ENCODE measurements at regions not wholly inside any gene's neighbourhood (a gene's known extent, or its start where the extent isn't known, plus 50 kb on each side); places are given as distances from the start of the nearest gene placed in this dataset.

DNA sequence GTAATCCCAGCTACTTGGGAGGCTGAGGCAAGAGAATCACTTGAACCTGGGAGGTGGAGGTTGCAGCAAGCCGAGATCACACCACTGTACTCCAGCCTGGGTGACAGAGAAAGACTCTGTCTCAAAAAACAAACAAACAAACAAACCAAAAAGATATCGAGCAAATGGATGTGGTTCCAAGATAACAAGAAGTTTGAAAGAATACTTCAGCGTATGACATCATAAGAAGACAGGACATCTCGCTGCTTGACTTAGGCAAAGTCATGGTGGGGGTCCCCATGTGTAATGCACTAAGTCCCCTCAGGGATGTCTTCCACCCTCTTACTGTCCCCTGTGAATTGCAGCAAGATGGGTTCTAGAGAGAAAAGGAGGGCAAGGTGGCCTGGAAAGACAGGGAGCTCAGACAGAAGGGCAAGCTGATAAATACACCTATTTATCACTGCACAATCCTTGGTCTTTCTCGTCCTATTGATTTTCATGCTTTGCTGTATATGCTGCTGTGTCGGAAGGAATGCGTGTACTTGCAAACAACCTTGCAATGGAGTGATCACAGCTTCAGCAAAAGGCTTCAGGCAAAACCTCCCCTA, 115.0 kb downstream of the BDH1 start (continued):
- TF ChIP-seq, protein P1, sequence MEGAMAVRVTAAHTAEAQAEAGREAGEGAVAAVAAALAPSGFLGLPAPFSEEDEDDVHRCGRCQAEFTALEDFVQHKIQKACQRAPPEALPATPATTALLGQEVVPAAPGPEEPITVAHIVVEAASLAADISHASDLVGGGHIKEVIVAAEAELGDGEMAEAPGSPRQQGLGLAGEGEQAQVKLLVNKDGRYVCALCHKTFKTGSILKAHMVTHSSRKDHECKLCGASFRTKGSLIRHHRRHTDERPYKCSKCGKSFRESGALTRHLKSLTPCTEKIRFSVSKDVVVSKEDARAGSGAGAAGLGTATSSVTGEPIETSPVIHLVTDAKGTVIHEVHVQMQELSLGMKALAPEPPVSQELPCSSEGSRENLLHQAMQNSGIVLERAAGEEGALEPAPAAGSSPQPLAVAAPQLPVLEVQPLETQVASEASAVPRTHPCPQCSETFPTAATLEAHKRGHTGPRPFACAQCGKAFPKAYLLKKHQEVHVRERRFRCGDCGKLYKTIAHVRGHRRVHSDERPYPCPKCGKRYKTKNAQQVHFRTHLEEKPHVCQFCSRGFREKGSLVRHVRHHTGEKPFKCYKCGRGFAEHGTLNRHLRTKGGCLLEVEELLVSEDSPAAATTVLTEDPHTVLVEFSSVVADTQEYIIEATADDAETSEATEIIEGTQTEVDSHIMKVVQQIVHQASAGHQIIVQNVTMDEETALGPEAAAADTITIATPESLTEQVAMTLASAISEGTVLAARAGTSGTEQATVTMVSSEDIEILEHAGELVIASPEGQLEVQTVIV (IDR thresholded peaks at IDR 0.05; ENCODE audit: borderline replicate concordance, partially characterized antibody) = no peak
- TF ChIP-seq JUNB (IDR thresholded peaks at IDR 0.05) = no peak
- TF ChIP-seq FOXM1 (IDR thresholded peaks at IDR 0.05; ENCODE audit: low read depth, low read length) = no peak
- TF ChIP-seq ZNF622 (IDR thresholded peaks at IDR 0.05) = no peak
- TF ChIP-seq E2F4 (IDR thresholded peaks at IDR 0.05; ENCODE audit: low read depth, low read length) = no peak
- TF ChIP-seq PAX8 (IDR thresholded peaks at IDR 0.05) = no peak
- no peak for TF ChIP-seq BCLAF1 (IDR thresholded peaks at IDR 0.05)

Data from GM12878 (cell line).